Neural cell (in vitro differentiated cells): ENCODE measurements at regions not wholly inside any gene's neighbourhood (a gene's known extent, or its start where the extent isn't known, plus 50 kb on each side); places are given as distances from the start of the nearest gene placed in this dataset.

Source experiments
- H2AFZ ChIP-seq: fragments of 200-600, 300-800 bp; sonication (generic), shearing (Covaris generic); 2 replicates; pipeline ENCODE4 v1.6.0; 2014; ENCODE audit warnings: low read depth, mild to moderate bottlenecking, antibody characterized with exemption, low read length, moderate library complexity
- H3F3A ChIP-seq: fragments of 200-600 bp; shearing (Covaris generic); 2 replicates; pipeline ENCODE4 v1.6.1; 2016; ENCODE audit warnings: mild to moderate bottlenecking, moderate library complexity, mixed read lengths, antibody characterized with exemption, low read length; ENCODE audit not compliant: insufficient read depth, poor library complexity, severe bottlenecking
- H3K27ac ChIP-seq: fragments of 200-600, 300-800 bp; sonication (generic), shearing (Covaris generic); 2 replicates; pipeline ENCODE4 v1.5.1; 2014; ENCODE audit warnings: mild to moderate bottlenecking, low read length, moderate library complexity
- H3K27me3 ChIP-seq: fragments of 300-800, 200-600 bp; sonication (generic), shearing (Covaris generic); 2 replicates; pipeline ENCODE4 v1.6.0; 2014; ENCODE audit warnings: mild to moderate bottlenecking, low read depth, low read length, moderate library complexity; ENCODE audit not compliant: insufficient read depth
- H3K36me3 ChIP-seq: fragments of 300-800, 200-600 bp; sonication (generic), shearing (Covaris generic); 2 replicates; pipeline ENCODE4 v1.5.1; 2014; ENCODE audit warnings: mild to moderate bottlenecking, antibody characterized with exemption, low read length, moderate library complexity; ENCODE audit not compliant: insufficient read depth
- H3K4me2 ChIP-seq: fragments of 300-800, 200-600 bp; sonication (generic), shearing (Covaris generic); 2 replicates; pipeline ENCODE4 v1.6.0; 2014; ENCODE audit warnings: mild to moderate bottlenecking, low read length
- H3K4me3 ChIP-seq: fragments of 300-800, 200-600 bp; sonication (generic), shearing (Covaris generic); 2 replicates; pipeline ENCODE4 v1.5.1; 2014; ENCODE audit warnings: mild to moderate bottlenecking, low read length, moderate library complexity
- H3K79me2 ChIP-seq: fragments of 200-600 bp; shearing (Covaris generic); replicated peaks from 2 replicates; pipeline ENCODE4 v1.6.0; 2014; ENCODE audit warnings: mild to moderate bottlenecking, low read length, moderate library complexity; ENCODE audit not compliant: insufficient read depth
- H3K9ac ChIP-seq: fragments of 300-800, 200-600 bp; sonication (generic), shearing (Covaris generic); 2 replicates; pipeline ENCODE4 v1.6.1; 2016; ENCODE audit warnings: mild to moderate bottlenecking, low read length, mixed read lengths
- H3K9me2 ChIP-seq: fragments of 200-600 bp; shearing (Covaris generic); 2 replicates; pipeline ENCODE4 v1.6.1; 2016; ENCODE audit warnings: mild to moderate bottlenecking, low read length, mixed read lengths; ENCODE audit not compliant: insufficient read depth
- H3K9me3 ChIP-seq: fragments of 200-600, 300-800 bp; sonication (generic), shearing (Covaris generic); 2 replicates; pipeline ENCODE4 v1.6.1; 2016; ENCODE audit warnings: mild to moderate bottlenecking, mixed run types, low read length, moderate library complexity, mixed read lengths
- H4K20me1 ChIP-seq: fragments of 200-600 bp; shearing (Covaris generic); 2 replicates; pipeline ENCODE4 v1.6.1; 2016; ENCODE audit warnings: mild to moderate bottlenecking, mixed run types; ENCODE audit not compliant: insufficient read depth
- CTCF ChIP-seq: fragments of 450-650 bp; IDR thresholded peaks from 2 replicates; pipeline ENCODE4 v1.5.1; 2014; ENCODE audit warnings: antibody characterized with exemption, mild to moderate bottlenecking, moderate library complexity; ENCODE audit not compliant: poor library complexity, severe bottlenecking
- EP300 ChIP-seq: fragments of 450-650 bp; conservative IDR thresholded peaks from 2 replicates; pipeline ENCODE4 v1.6.1; 2014; ENCODE audit warnings: antibody characterized with exemption, mild to moderate bottlenecking, moderate library complexity; ENCODE audit not compliant: poor library complexity, severe bottlenecking
- EZH2 ChIP-seq: fragments of 200-600, 300-800 bp; shearing (Covaris generic), sonication (generic); IDR thresholded peaks from 2 replicates; pipeline ENCODE4 v1.6.1; 2014; ENCODE audit warnings: antibody characterized with exemption, low read length, borderline replicate concordance, mild to moderate bottlenecking; ENCODE audit not compliant: insufficient read depth, poor library complexity, severe bottlenecking
- MXI1 ChIP-seq: fragments of 450-650 bp; conservative IDR thresholded peaks from 2 replicates; pipeline ENCODE4 v1.6.1; 2014; ENCODE audit warnings: antibody characterized with exemption, mild to moderate bottlenecking; ENCODE audit not compliant: poor library complexity, severe bottlenecking
- RAD21 ChIP-seq: fragments of 450-650 bp; conservative IDR thresholded peaks from 2 replicates; pipeline ENCODE4 v1.6.1; 2014; ENCODE audit warnings: antibody characterized with exemption, mild to moderate bottlenecking, moderate library complexity
- REST ChIP-seq: IDR thresholded peaks from 2 replicates; pipeline ENCODE4 v1.6.1; 2012; ENCODE audit warnings: borderline replicate concordance
- SMC3 ChIP-seq: fragments of 450-650 bp; conservative IDR thresholded peaks from 2 replicates; pipeline ENCODE4 v1.6.1; 2014; ENCODE audit warnings: antibody characterized with exemption, mild to moderate bottlenecking, moderate library complexity; ENCODE audit not compliant: poor library complexity

- Histone ChIP-seq H4K20me1 (no peaks in the 10 kb centered on the region), H2AFZ (no peak overlapping the region), H3K4me2 (no peak overlapping the region), H3K27me3 (peaks cover 59% of the 10 kb centered on the region), H3K9me2 (no peaks in the 10 kb centered on the region), H3K79me2 (no peaks in the 10 kb centered on the region), H3K4me3 (no peak overlapping the region), H3K27ac (no peak overlapping the region), H3K36me3 (no peaks in the 10 kb centered on the region), H3K9me3 (no peaks in the 10 kb centered on the region), H3K9ac (no peak overlapping the region), H3F3A (no peaks in the 10 kb centered on the region)
- TF ChIP-seq CTCF, result no peak
- TF ChIP-seq EZH2, result no peak
- no peak for TF ChIP-seq SMC3
Observed at GRCh38 chr9:95773053-95773418, 102.5 kb upstream of the ERCC6L2 start.

- Histone ChIP-seq H4K20me1 (no peaks in the 10 kb centered on the region), H3K79me2 (no peaks in the 10 kb centered on the region), H3K27ac (no peak overlapping the region), H3K27me3 (peaks cover 59% of the 10 kb centered on the region), H3K4me3 (no peak overlapping the region), H3K9ac (no peak overlapping the region), H3K4me2 (no peak overlapping the region), H3K36me3 (no peaks in the 10 kb centered on the region), H3K9me2 (no peaks in the 10 kb centered on the region), H3K9me3 (no peaks in the 10 kb centered on the region), H2AFZ (no peak overlapping the region), H3F3A (no peaks in the 10 kb centered on the region)
- TF ChIP-seq EP300, result no peak
- TF ChIP-seq EZH2, result no peak
- TF ChIP-seq RAD21, result no peak
- TF ChIP-seq SMC3, result no peak
- TF ChIP-seq CTCF, result no peak
- no peak for TF ChIP-seq REST
- TF ChIP-seq MXI1, result no peak
Observed at GRCh38 chr9:95772320-95773052, 103.0 kb upstream of the ERCC6L2 start.
